ENCODE measurements at regions not wholly inside any gene's neighbourhood (a gene's known extent, or its start where the extent isn't known, plus 50 kb on each side); places are given as distances from the start of the nearest gene placed in this dataset.
"Not testable (repeated sequence)": the region's sequence is repeated elsewhere in the genome, so short reads cannot be mapped to it uniquely, and the experiment has no call there.

DNA sequence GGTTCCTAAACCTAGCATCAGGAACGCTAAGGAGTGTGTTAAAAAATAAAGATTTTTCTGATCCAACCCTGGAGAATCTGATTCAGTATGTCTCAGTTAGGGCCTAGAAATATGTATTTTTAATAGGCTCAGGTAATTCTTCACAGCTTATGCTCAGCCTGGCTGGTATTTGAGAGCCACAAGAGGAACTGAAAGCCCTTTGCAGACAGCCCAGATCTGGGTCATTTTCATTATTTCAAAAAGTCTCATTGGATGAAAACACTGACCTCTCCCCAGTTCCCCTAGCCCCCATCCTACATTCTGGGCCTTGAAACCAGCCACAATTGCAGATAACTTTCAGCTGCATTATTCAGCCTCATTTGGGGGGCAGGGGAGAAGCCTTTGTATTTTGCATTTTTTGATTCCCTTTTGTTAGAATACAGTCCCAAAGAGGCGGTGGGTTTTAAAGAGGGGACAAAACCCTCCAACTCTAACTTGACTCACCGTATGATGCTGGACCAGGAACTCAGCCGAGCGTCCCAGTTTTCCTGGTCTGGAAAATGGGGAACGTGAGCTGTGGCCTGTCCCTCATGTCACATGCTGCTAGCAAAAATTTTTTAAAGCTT is 66.0 kb upstream of the LARGE1 start:
- no peak overlapping the region for H3K4me3 ChIP-seq
- no peaks in the 10 kb centered on the region for H3K9me3 ChIP-seq
- intact Hi-C loops (cut with DNase I, micrococcal nuclease): no loop called here
- no peak for TF ChIP-seq CTCF (IDR thresholded peaks at IDR 0.05)
- no peak for DNase-seq
- H3K36me3 ChIP-seq (ENCODE audit: low read depth): no peaks in the 10 kb centered on the region
- H3K4me1 ChIP-seq (ENCODE audit: low read depth): no peaks in the 10 kb centered on the region
- ATAC-seq: no peak

- no peak for TF ChIP-seq CTCF (IDR thresholded peaks at IDR 0.05)
- H3K36me3 ChIP-seq (ENCODE audit: low read depth): no peaks in the 10 kb centered on the region
- H3K9me3 ChIP-seq: no peaks in the 10 kb centered on the region
- H3K4me3 ChIP-seq: no peak overlapping the region
- intact Hi-C loops (cut with DNase I, micrococcal nuclease): no loop called here
- ATAC-seq (no peak), DNase-seq (no peak)
- no peaks in the 10 kb centered on the region for H3K4me1 ChIP-seq (ENCODE audit: low read depth)
Measured at GRCh38 chr22:33986954-33987353, 66.7 kb upstream of the LARGE1 start.

DNA sequence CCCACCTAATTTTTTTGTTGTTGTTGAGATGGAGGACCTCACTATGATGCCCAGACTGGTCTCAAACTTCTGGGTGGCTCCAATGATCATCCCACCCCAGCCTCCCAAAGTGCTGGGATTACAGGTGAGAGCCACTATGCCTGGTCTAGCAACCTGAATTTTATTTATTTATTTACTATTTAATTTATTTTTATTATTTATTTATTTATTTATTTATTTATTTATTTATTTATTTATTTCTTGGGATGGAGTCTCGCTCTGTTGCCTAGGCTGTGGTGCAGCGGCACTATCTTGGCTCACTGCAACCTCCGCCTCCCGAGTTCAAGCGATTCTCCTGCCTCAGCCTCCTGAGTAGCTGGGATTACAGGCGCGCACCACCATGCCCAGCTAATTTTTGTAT is 69.0 kb upstream of the LARGE1 start:
- H3K9me3 ChIP-seq; ATAC-seq; H3K4me3 ChIP-seq; H3K36me3 ChIP-seq (ENCODE audit: low read depth); H3K4me1 ChIP-seq (ENCODE audit: low read depth); DNase-seq; intact Hi-C loops (cut with DNase I, micrococcal nuclease): not testable (repeated sequence)

- intact Hi-C loops (cut with DNase I, micrococcal nuclease): no loop called here
- TF ChIP-seq CTCF (IDR thresholded peaks at IDR 0.05): no peak
Measured at GRCh38 chr22:33991620-33992019, 71.3 kb upstream of the LARGE1 start.

GRCh38 chr22:33996824-33997223 is 76.5 kb upstream of the LARGE1 start:
- Histone ChIP-seq H3K4me3 (no peak overlapping the region), H3K9me3 (peaks cover 13% of the 10 kb centered on the region), H3K4me1 (ENCODE audit: low read depth) (no peaks in the 10 kb centered on the region), H3K36me3 (ENCODE audit: low read depth) (no peaks in the 10 kb centered on the region)
- intact Hi-C loops (cut with DNase I, micrococcal nuclease): no loop called here
- TF ChIP-seq CTCF (IDR thresholded peaks at IDR 0.05): no peak
- ATAC-seq (no peak), DNase-seq (no peak)

More at GRCh38 chr22:33991620-33992019, 71.3 kb upstream of the LARGE1 start:
- H3K4me1 ChIP-seq (ENCODE audit: low read depth): no peaks in the 10 kb centered on the region
- no peak overlapping the region for H3K4me3 ChIP-seq
- no peaks in the 10 kb centered on the region for H3K9me3 ChIP-seq
- DNase-seq (no peak), ATAC-seq (no peak)
- H3K36me3 ChIP-seq (ENCODE audit: low read depth): no peaks in the 10 kb centered on the region

GRCh38 chr22:34000879-34001526 is 80.7 kb upstream of the LARGE1 start:
- DNase-seq: no peak
- TF ChIP-seq CTCF (IDR thresholded peaks at IDR 0.05): no peak

More at GRCh38 chr22:34000879-34001526, 80.7 kb upstream of the LARGE1 start:
- no peaks in the 10 kb centered on the region for H3K4me1 ChIP-seq (ENCODE audit: low read depth)
- ATAC-seq: no peak
- peaks cover 13% of the 10 kb centered on the region for H3K9me3 ChIP-seq
- H3K4me3 ChIP-seq: no peak overlapping the region
- H3K36me3 ChIP-seq (ENCODE audit: low read depth): no peaks in the 10 kb centered on the region
- intact Hi-C loops (cut with DNase I, micrococcal nuclease): no loop called here

All from mucosa of descending colon (tissue), 3 donors.